ENCODE measurements at regions not wholly inside any gene's neighbourhood (a gene's known extent, or its start where the extent isn't known, plus 50 kb on each side); places are given as distances from the start of the nearest gene placed in this dataset.

GRCh38 chr9:75231167-75231566 lies 142.9 kb downstream of the OSTF1 start (continued):
- TF ChIP-seq ZNF302 (CRISPR knock-in tag; IDR thresholded peaks at IDR 0.05) (no peak), EP300 (IDR thresholded peaks at IDR 0.05) (no peak)

- DNase-seq (ENCODE audit: low read depth in 1 of 2, low spot score in 1 of 2) (no peak), ATAC-seq (no peak), FAIRE-seq (no peak)
- no peak overlapping the region for H3K27ac ChIP-seq
- TF ChIP-seq, protein P1, sequence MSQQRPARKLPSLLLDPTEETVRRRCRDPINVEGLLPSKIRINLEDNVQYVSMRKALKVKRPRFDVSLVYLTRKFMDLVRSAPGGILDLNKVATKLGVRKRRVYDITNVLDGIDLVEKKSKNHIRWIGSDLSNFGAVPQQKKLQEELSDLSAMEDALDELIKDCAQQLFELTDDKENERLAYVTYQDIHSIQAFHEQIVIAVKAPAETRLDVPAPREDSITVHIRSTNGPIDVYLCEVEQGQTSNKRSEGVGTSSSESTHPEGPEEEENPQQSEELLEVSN (IDR thresholded peaks at IDR 0.05; ENCODE audit: borderline replicate concordance, low read depth), result no peak
- TF ChIP-seq SMC3 (IDR thresholded peaks at IDR 0.05), result no peak
- no peak for TF ChIP-seq PBX3 (IDR thresholded peaks at IDR 0.05)
- no peak for TF ChIP-seq JUN (IDR thresholded peaks at IDR 0.05)
- no peak for TF ChIP-seq KDM5A (IDR thresholded peaks at IDR 0.05)
- TF ChIP-seq, protein P2, sequence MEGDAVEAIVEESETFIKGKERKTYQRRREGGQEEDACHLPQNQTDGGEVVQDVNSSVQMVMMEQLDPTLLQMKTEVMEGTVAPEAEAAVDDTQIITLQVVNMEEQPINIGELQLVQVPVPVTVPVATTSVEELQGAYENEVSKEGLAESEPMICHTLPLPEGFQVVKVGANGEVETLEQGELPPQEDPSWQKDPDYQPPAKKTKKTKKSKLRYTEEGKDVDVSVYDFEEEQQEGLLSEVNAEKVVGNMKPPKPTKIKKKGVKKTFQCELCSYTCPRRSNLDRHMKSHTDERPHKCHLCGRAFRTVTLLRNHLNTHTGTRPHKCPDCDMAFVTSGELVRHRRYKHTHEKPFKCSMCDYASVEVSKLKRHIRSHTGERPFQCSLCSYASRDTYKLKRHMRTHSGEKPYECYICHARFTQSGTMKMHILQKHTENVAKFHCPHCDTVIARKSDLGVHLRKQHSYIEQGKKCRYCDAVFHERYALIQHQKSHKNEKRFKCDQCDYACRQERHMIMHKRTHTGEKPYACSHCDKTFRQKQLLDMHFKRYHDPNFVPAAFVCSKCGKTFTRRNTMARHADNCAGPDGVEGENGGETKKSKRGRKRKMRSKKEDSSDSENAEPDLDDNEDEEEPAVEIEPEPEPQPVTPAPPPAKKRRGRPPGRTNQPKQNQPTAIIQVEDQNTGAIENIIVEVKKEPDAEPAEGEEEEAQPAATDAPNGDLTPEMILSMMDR (IDR thresholded peaks at IDR 0.05), result no peak
- TF ChIP-seq RNF2 (IDR thresholded peaks at IDR 0.05; ENCODE audit: borderline replicate concordance, low read depth), result no peak
- TF ChIP-seq, protein P3, sequence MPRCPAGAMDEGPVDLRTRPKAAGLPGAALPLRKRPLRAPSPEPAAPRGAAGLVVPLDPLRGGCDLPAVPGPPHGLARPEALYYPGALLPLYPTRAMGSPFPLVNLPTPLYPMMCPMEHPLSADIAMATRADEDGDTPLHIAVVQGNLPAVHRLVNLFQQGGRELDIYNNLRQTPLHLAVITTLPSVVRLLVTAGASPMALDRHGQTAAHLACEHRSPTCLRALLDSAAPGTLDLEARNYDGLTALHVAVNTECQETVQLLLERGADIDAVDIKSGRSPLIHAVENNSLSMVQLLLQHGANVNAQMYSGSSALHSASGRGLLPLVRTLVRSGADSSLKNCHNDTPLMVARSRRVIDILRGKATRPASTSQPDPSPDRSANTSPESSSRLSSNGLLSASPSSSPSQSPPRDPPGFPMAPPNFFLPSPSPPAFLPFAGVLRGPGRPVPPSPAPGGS (IDR thresholded peaks at IDR 0.05), result no peak
- no peak for TF ChIP-seq EHMT2 (IDR thresholded peaks at IDR 0.05; ENCODE audit: low read depth)
- no peak for TF ChIP-seq EHF (CRISPR knock-in tag; IDR thresholded peaks at IDR 0.05)
- no peak for TF ChIP-seq POLR2A (IDR thresholded peaks at IDR 0.05; ENCODE audit: low read length)
- no peak for TF ChIP-seq CBX2 (IDR thresholded peaks at IDR 0.05; ENCODE audit: borderline replicate concordance, low read depth)
- TF ChIP-seq RAD21 (conservative IDR thresholded peaks at IDR 0.05 in 1 of 2, IDR thresholded peaks at IDR 0.05 in 1 of 2), result no peak
- TF ChIP-seq, protein P4, sequence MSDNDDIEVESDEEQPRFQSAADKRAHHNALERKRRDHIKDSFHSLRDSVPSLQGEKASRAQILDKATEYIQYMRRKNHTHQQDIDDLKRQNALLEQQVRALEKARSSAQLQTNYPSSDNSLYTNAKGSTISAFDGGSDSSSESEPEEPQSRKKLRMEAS (IDR thresholded peaks at IDR 0.05), result no peak
- no peak for TF ChIP-seq HES2 (IDR thresholded peaks at IDR 0.05)
- no peak for TF ChIP-seq HDAC2 (IDR thresholded peaks at IDR 0.05)
- no peak for TF ChIP-seq MAZ (IDR thresholded peaks at IDR 0.05; ENCODE audit: borderline replicate concordance, low read depth, low read length)
- TF ChIP-seq HMGXB4 (CRISPR knock-in tag; IDR thresholded peaks at IDR 0.05; ENCODE audit: borderline replicate concordance), result no peak
- H3K4me3 ChIP-seq, result no peak overlapping the region
- no peak overlapping the region for H3K4me2 ChIP-seq
- POLR2A ChIA-PET, result no interaction called here
- 31% methylated on average over 5 of the region's 5 CpGs for WGBS (ENCODE audit: missing lambda C conversion rate)
- CTCF ChIA-PET, result no interaction called here
- H3K9me3 ChIP-seq, result no peaks in the 10 kb centered on the region
- H3K4me1 ChIP-seq, result no peaks in the 10 kb centered on the region
Observed at GRCh38 chr9:75233011-75233410, 144.7 kb downstream of the OSTF1 start.
